ENCODE measurements at regions not wholly inside any gene's neighbourhood (a gene's known extent, or its start where the extent isn't known, plus 50 kb on each side); places are given as distances from the start of the nearest gene placed in this dataset.

DNA sequence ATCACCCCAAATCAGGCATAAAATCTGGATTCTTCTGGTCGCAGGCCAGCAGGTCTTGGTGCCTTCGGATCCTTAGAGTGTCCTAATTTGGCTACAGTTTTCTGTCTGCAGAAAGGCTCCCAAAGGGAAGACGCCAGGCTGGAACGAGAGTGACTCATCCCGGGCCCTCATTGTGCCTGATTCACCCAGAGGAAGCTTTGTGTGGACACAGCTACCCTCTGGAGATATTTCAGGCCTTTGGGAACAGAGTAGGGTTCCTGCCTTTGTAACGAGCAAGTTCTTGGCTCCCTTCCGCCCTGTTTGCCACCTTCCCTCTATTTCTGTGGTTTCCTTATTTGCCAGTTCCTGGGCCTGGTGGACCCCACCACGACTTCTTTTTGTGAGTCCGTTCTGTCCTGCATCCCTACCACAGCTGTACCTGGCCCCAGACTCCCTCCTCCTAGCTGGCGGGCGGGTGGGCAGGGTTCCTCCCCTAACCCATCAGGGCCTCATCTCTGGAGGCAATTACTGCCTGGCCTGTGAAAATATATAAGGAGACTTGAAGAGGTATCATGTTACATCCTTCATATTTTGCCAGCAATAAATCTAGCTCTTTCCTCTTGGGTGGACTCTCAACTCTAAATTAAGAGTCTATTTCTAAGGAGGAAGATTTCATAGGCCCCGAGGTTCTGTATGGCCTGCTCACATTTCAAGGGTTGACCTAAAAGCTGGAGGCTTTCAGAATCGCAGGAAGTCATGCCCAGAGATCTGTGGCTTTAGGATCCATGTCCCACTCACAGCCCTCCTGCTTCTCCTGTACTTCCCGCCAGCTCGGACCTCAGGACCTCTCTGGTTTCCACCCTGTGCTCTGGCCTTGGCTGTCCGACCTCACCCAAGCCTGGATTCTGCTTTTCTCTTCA lies 219.2 kb upstream of the ZNF32 start:
- TF ChIP-seq, protein P1, sequence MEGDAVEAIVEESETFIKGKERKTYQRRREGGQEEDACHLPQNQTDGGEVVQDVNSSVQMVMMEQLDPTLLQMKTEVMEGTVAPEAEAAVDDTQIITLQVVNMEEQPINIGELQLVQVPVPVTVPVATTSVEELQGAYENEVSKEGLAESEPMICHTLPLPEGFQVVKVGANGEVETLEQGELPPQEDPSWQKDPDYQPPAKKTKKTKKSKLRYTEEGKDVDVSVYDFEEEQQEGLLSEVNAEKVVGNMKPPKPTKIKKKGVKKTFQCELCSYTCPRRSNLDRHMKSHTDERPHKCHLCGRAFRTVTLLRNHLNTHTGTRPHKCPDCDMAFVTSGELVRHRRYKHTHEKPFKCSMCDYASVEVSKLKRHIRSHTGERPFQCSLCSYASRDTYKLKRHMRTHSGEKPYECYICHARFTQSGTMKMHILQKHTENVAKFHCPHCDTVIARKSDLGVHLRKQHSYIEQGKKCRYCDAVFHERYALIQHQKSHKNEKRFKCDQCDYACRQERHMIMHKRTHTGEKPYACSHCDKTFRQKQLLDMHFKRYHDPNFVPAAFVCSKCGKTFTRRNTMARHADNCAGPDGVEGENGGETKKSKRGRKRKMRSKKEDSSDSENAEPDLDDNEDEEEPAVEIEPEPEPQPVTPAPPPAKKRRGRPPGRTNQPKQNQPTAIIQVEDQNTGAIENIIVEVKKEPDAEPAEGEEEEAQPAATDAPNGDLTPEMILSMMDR (IDR thresholded peaks at IDR 0.05; ENCODE audit: low read length, missing control alignments), result no peak
- peak; percentile 82 for DNase-seq (ENCODE audit: low read depth)

DNA sequence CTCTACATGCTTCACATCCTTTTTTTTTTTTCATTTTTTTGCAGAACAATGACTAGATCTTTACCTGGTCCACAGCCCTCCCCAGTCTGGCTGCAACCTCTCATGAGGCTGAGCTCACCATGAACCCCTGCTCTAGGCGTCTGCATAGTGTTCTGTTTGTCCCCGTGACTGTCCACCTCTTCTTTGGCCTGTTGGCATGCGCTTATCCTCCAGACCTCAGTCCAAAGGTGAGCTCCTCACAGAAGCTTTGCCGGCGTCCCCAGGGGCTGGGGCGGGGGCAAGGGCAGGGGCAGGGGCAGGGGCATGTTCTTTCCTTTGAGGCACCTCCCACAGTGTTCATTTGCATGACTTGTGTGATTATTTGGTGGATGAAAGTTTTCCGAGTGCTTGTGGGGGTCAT lies 218.4 kb upstream of the ZNF32 start:
- H3K4me3 ChIP-seq (replicated peaks; ENCODE audit: low read depth, low read length), result no peak overlapping the region
- DNase-seq (ENCODE audit: low read depth), result no peak
- TF ChIP-seq, protein P1 (IDR thresholded peaks at IDR 0.05; ENCODE audit: low read length, missing control alignments), result no peak

More for the DNA sequence above, 219.2 kb upstream of the ZNF32 start:
- H3K4me3 ChIP-seq (replicated peaks; ENCODE audit: low read depth, low read length), result no peak overlapping the region

DNA sequence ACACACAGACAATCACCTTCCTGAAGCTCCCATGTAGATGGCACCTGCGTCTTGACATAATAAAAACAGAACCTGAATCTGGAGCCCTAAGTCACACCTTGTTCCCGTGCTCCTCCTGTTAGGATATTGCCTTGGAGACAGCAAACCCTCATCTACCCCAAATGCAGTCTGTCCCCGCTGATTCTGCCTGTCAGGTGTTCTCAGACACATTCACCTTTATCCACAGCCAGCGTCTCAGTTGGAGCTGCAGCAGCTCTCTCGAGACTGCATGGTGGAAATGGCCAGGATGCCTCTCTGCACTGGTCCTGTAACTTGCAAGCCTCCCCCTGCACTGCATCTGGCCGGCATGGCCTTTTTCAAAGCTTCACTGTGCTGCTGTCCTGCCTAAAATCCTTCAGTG lies 218.0 kb upstream of the ZNF32 start:
- DNase-seq (ENCODE audit: low read depth), result no peak
- H3K4me3 ChIP-seq (replicated peaks; ENCODE audit: low read depth, low read length), result no peak overlapping the region
- TF ChIP-seq, protein P1 (IDR thresholded peaks at IDR 0.05; ENCODE audit: low read length, missing control alignments), result no peak

DNA sequence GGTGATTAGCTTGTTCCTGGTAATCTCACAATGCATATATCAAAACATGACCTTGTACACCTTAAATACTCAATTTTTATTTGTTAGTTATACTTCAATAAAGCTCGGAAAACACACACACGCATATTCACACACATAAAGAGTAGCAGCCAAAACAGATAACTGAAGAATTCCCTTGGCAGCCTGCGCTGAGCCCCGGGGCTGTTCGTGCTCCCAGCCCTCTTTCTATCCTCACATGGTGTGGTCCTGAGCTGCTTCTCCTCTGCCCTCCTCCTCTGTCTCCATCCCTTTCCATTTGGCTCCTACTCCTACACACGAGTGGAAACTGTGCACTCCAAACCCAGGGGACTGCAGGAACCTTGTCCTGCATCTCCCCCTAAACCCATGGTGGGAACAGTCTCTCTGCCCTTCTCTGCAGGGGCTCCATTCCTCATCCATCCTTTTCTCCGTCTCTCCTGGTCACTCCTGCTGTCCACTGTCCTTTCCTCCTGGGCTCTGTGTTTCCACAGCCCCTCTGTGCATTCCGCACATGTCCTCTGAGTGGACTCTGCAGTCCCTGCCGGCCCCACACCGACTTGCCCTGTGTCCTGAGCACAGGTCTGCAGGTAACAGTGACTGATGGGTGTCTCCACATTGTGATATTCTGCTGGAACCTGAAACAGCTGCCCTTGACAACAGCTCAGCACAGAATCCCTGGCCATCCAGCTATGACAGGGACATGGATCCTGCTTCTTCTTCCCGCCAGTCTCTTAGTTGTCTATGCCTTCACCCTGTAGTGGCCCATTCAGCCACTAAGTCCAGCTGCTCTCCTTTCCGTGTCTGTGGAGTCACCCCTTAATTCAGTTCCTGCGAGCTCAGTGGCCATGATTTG lies 216.8 kb upstream of the ZNF32 start:
- H3K4me3 ChIP-seq (replicated peaks; ENCODE audit: low read depth, low read length), result no peak overlapping the region
- peak; percentile 53 for DNase-seq (ENCODE audit: low read depth)
- TF ChIP-seq, protein P1 (IDR thresholded peaks at IDR 0.05; ENCODE audit: low read length, missing control alignments), result no peak

DNA sequence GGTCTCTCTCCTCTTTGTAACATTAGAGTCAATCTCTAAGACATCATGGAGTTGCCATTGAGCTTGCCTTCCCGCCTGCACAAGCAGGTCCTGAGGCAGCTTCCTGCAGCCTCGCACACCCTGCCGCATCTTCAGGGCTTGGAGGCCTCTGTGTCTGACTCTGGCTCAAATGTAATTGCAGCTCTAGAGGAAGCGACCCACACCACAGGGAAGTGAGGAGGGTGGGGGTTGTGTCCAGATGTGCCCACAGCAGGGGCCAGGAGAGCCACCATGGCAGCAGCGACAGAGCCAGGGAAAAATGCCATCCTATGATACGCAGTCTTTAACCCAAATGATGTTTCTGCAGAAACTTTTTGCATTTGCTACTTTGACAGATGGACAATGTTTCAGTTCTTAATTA lies 216.0 kb upstream of the ZNF32 start:
- DNase-seq (ENCODE audit: low read depth), result no peak
- TF ChIP-seq, protein P1 (IDR thresholded peaks at IDR 0.05; ENCODE audit: low read length, missing control alignments), result no peak

DNA sequence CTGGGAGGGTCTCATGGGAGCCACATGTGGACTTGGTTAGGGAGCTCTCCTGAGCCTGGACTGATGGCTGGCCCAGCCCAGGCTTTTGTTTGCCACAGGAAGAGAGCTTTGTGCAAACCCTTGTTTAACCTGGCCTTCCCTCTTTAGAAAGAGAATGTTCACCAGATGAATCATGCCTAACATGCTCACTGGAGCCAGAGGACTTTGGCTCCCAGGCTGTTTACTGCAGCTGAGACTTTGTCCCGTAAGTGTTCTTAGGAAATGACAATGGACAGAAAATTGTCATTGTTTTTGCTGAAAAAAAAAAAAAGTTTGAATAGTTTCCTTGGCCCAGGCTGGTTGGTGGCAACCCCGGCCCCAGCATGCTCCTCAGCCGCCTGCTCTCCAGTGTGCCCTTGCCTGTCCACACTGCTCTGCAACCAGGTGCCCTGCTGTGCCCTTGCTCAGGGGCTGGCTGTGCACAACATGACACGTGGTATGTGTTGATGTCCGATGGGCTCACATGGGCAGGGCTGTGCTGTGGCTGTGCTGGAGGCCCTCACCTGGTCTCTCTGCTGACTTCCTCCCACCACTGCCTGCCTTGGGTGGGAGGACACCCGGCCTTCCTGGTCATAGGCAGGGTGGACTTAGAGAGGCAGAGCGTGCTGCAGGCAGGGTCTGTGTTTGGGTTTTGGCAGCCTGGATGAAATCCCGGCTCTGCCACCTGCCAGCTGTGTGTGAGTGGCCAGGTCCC lies 215.3 kb upstream of the ZNF32 start:
- TF ChIP-seq, protein P1 (IDR thresholded peaks at IDR 0.05; ENCODE audit: low read length, missing control alignments), result no peak
- peak; percentile 90 for DNase-seq (ENCODE audit: low read depth)
- H3K4me3 ChIP-seq (replicated peaks; ENCODE audit: low read depth, low read length), result no peak overlapping the region

More for the DNA sequence above, 216.0 kb upstream of the ZNF32 start:
- H3K4me3 ChIP-seq (replicated peaks; ENCODE audit: low read depth, low read length), result no peak overlapping the region

All from fibroblast of pulmonary artery (primary cell).